Activated CD4-positive, CD25-positive, alpha-beta regulatory T cell (primary cell): ENCODE measurements at regions not wholly inside any gene's neighbourhood (a gene's known extent, or its start where the extent isn't known, plus 50 kb on each side); places are given as distances from the start of the nearest gene placed in this dataset.

Source experiments
- DNase-seq, 4 experiments: peaks; one replicate each; lab custom pipeline; 2025; lab: John Stamatoyannopoulos, UW

DNA sequence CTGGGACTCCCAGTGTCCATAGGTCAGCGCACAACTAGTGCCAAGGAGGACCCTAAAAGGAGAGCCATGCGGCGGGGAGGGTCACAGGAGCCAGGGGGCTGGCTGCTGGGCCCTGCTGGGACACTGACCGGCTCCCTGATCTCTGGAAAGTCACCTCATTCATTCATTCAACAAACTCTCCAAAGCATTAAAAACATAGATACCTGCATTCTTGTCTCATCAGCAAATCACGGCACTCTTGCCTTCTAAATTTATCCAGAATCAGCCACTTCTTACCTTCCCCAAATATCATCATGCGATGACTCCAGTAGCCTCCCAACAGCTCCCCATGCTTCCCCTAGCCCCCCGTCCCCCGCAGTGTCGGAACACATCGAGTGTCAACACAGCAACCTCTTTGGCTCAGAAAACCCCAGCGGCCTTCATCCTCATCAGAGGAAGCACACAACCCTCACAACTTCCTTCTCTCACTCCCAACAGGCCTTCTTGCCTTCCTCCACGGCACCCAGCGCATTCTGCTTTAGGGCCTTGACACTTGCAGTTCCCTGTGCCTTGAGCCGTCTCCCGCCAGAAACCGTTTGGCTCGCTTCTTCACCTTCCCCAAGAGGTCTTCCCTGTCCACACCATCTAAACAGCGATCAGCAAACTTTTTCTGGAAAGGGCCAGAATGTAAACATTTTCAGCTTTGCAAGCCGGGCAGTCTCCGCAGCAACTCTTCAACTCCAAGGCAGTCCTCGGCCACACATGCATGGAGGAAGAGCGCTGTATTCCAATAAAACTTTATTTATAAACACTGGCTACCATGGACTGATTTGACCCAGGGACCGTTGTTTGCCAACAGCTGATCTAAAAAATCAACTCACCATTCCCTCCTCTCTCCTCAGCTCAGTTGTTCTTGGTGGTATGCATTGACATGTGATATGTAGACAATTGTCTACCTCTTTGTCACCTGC is 119.5 kb upstream of the TNRC6C start:
- no peak for DNase-seq

DNA sequence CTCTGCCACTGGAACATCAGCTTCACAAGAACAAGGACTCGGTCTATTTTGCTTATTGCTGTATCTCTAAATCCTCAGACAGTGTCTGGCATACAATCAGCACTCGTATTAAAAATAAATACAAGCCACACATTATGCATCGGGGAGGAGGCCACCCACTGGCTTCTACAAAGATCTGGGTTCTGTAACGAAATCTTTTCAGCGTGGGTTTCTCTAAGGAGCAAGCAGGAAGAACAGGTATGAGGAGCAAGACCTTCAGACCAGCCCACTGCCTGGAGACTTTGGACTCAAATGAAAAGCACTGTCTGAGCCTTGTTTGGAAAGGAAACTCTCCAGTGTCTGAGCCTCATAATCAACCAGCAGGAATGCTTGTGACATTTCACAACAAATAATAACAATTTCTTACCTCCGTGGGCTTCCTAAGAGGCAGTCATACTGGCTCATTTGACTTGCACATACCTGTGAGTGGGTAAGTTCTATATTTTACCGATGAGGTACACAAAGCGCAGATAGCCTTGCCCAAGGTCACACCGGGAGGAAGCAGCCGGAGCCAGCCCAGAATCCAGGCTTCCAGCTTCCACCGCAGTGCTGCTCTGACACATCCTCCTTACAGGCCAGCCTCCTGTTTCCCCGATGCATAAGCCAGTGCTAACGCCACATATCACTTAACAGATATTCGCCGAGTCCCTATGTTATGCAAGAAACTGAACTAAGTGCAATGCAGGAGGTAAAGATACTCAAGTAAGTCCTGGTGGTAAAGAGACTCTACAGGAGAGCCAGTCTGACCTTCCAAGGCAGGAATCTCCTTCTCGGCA is 118.6 kb upstream of the TNRC6C start:
- DNase-seq, result no peak

DNA sequence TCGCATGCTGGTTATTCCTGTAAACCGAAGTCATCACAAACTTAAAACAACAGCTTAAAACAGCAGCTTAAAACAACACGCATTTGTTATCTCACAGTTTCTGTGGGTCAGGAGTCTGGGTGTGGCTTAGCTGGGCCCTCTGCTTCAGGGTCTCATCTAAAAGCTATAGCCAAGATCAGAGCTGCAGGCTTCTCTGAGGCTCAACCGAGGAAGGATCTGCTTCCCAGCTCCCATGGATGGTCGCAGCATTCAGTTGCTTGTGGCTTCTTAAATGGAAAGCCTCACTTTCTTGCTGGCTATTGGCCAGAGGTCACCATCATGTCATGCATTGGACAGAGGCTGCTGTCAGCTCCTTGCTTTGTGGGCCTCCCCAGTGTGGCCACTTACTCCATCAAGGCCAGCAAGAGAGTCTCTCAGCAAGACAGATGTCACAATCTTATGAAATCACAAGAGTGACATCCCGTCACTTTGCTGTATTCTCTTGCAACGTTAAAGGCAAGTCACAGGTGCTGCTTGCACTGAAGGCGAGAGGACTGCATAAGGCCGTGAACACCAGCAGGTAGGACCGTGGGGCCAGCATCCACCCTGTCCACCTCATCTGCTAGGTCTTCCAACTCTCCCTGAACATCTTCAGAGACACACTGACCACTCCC is 117.9 kb upstream of the TNRC6C start:
- no peak for DNase-seq

- DNase-seq, result no peak
These were observed 116.6 kb upstream of the TNRC6C start for GRCh38 chr17:77841742-77842527.

DNA sequence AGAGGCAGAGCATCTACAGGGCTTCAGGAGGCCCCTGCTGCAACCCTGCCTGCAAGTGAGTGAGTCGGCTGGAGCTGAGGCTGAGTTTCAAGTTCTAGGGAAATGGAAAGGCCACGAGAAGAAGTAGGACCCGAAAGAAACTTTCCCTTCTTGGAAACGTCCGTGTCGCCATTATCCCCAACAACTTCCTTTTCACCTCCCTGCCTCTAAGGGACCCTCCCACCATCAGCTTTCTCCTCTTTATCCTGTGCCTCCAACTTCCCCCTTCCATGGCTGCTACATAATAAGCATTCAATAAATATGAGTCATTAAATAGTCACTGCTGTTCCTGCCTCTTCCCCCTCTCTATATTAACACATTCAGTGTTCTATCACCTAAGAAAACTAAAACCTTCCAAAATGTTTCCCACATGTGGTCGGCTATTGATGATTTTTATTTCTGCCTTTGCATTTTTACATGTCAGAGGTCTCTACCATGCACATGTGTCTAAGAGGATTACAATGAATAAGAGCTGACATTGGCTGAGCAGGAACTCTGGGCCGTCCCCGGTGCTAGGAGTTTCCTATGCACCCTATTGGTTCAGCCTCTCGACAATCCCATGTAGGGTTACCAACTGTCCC is 115.9 kb upstream of the TNRC6C start:
- DNase-seq, result no peak

- DNase-seq, result peak in 2 of 4 experiments; percentile 17 to 20
These were observed 115.1 kb upstream of the TNRC6C start for GRCh38 chr17:77843255-77843895.

- DNase-seq, result no peak
These were observed 114.6 kb upstream of the TNRC6C start for GRCh38 chr17:77843896-77844295.

- no peak for DNase-seq
These were observed 113.8 kb upstream of the TNRC6C start for GRCh38 chr17:77844681-77845080.

- DNase-seq, result no peak
These were observed 112.8 kb upstream of the TNRC6C start for GRCh38 chr17:77845541-77846225.

DNA sequence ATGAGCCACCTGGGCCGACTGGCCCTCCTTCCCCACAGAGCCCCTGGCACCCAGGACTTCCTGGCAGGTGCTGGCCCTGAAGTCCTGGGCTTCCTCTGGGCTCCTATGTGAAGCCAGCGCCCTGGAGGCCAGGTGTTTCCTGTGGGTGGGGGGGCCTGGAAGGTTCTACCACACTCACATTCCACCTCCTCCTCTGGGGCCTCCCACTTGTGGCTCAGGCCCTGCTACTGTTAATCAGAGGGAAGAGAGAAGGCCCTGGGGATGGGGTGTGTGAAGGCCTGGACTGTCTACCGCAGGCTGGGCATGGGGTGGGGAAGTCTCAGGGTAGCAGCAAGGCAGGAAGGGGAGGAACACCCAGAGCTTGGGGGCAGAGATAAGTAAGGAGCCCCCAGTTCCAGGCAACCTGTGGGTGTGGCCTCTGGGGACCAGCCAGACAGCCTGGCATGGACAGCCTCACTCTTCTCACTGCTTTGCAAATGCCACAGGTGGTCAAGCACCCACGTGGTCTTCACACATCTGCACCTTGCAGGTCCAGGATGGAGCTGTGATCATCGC is 111.9 kb upstream of the TNRC6C start:
- DNase-seq, result no peak

- DNase-seq, result no peak
These were observed 111.0 kb upstream of the TNRC6C start for GRCh38 chr17:77847221-77848085.

DNA sequence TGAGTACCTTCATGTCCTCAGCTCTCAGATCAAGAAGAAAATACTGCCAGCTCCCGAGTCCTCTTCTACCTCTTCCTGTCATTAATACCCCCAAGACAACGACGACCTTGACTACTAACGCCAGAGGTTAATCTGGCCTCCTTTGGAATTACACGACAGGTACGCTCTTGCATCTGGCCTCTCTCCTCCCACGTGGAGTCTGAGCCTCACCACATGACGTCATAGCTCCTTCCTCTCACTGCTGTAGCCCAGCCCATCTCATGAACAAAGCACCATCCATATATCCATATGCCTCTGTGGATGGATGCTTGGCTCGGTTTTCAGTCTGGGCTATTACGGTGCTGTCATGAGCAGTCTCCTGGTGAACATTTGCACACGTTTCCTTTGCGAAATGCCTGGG is 110.2 kb upstream of the TNRC6C start:
- DNase-seq, result no peak

DNA sequence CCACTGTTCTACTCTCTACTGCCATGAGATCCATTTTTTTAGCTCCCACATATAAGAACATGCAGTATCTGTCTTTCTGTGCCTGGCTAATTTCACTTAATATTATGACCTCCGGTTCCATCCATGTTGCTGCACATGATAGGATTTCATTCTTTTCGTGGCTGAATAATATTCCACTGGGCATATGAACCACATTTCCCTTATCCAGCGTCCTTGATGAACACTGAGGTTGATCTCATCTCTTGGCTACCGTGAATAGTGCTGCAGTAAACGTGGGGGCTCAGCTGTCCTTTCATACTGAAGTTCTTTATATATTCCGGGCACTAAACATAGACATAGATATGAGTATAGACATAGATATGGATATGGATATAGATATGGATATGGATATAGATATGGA is 109.3 kb upstream of the TNRC6C start:
- no peak for DNase-seq

DNA sequence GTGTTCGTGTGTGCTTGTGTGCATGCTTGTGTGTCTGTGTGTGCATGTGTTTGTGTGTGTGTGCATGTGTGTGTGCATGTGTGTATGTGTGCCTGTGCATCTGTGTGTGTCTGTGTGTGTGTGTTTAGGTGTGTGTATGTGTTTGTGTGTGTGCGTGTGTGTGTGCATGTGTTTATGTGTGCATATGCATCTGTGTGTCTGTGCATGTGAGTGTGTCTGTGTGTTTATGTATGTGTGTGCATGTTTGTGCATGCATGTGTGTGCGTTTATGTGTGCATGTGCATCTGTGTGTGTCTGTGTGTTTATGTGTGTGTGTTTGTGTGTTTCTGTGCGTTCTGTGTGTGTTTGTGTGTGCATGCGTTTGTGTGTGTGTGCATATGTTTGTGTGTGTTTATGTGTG is 106.6 kb upstream of the TNRC6C start:
- no peak for DNase-seq

GRCh38 chr17:77852731-77853130 is 105.8 kb upstream of the TNRC6C start:
- DNase-seq, result no peak

DNA sequence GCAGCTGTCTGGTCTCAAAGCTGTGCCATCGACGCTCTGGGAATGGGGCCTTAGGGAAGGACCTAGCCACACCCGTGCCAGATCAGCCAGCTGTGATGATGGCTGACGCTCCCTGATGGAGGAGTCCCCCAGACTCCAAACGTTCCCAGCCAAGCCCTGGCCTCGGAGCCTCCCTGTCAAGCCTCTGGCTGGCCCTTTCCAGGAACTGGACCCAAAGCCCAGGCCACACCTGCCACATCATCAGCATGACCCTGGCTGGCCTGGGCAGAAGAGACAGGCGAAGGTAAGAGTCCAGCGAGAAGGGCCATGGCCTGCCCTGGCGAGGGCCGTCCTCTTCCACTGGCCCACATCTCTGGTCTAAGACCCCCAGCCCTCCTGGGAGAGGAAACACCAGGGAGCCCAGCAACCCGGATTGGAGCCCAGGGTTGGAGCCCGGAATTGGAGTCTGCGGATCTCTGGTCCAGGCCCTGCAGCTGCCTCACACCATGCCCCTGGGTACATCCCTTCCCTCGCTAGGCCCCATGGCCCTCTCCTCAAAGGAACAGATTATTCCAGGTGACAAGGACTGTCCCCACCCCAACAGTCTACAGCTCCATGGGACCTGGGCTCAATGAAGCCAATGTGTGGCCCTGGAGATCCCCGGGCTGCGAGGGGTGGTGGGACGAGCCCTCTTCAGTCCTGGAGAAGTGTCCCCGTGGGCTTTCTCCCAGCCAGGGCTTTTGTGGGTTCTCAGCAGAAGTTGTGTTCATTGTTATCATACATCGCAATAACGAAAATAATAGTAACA is 105.1 kb upstream of the TNRC6C start:
- DNase-seq, result no peak

- no peak for DNase-seq
These were observed 104.3 kb upstream of the TNRC6C start for GRCh38 chr17:77854083-77854758.
